NCI-H2029 treated with DMSO at 0.1 percent for 48 hours (cell line): ENCODE measurements at regions not wholly inside any gene's neighbourhood (a gene's known extent, or its start where the extent isn't known, plus 50 kb on each side); places are given as distances from the start of the nearest gene placed in this dataset.

Experiments used
- DNase-seq: peaks from one replicate; lab custom pipeline; 2025; lab: John Stamatoyannopoulos, UW

DNA sequence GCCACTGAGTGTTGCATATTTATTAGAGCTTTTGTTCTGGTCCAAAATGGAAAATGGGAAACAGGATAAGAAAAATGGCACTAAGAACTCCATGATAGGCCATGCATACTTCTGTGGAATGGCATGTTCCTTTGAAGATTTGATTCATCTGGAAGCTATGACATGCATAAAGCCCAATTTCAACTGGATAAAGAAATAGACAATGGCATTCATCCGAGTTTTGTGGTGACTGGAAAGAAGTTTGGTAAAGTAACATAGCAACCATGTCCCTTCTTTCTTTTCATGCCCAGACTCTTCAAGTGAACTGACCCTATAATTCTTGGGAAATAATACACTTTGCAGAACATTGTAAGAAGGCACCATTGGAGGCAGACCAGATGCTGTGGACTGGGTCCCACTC, 368.4 kb upstream of the IL12A start:
- DNase-seq: no peak

DNA sequence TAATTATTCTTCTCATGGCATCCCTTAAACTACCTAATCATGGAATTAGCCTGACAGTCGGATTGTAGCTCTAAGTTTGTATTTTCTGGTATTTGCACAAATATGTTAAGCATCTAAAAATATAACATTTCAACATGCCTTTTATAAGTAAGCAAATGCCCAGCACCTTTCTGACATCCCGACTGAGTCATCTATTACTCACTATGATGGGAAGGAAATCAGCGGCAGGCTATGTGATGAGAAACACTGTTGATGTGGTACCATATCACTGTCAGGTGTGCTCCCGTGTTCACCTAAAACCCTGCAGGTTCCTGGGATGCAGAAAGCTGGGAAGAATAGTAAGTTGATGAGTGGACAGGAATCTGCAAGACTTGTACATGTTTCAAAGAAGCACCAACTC, 367.8 kb upstream of the IL12A start:
- DNase-seq: no peak

DNA sequence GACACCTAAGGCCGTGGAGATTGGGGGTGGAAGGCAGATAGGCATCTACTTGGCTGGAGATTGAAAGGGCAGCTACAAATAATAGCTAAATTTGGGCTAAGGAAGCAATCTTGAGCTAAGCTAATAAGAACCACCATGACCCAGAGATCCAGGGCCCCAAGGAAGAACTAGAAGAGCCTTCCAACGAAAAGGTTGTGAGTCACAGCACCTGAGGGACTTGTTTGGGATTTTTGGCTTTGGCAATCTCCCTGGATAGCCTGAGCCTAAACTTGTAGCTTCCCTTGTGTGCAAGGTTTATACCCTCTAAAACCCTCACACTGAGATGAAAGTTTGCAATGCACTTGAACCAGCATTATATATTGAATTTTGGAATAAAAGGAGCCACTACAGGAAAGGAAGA, 364.0 kb upstream of the IL12A start:
- DNase-seq: no peak

DNA sequence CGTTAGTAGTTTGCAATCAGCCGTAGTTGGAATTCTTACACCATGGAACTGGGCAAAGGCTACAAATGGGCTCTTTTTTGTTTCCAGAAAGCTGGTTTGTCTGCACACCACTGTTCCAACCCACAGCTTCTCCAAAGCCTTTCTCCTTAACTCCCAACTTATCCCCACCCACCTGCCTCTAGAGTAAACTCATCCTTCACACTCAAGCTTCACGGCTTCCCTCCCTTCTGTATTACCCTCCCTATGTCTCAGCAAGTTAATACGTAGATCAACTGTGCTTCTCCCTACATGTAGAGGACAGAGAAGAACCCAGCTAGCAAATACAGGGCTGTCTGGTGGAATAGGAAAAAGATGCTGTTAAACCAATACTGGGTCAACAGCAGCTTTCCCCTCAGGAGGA, 363.0 kb upstream of the IL12A start:
- no peak for DNase-seq

DNA sequence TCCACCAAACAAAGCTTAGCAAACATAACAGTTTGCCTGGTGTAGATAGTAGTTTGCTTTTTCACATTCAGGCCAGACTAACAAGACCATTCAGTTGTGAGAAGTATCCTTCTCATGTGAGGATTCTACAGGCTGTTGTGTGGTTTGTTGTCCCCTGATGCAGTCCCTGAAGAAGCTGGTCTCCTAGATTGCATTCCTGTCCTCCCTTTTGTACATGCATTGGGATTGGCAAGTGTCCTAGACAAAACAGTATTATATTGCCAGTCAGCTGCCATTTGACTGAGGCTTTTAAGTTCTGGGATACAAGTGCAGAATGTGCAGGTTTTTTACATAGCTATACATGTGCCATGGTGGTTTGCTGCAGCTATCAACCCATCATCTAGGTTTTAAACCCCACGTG, 362.0 kb upstream of the IL12A start:
- no peak for DNase-seq

DNA sequence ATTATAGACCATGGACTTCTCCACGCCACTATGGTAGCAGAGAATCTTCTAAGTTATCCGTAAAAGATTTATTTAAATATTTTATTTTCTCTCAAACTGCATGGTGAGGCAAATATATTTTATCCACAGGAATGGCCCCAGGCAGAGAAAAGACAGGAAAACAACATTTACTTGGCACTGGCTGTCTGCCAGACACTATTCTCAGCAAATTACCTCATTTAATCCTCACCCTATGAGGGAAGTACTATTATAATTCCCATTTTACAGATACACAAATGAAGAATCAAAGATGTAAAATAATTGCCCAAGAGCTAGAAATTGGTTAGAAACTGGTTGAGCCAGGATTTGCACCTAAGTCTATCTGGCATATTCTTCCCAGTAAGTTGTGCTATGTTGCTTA, 361.4 kb upstream of the IL12A start:
- no peak for DNase-seq

DNA sequence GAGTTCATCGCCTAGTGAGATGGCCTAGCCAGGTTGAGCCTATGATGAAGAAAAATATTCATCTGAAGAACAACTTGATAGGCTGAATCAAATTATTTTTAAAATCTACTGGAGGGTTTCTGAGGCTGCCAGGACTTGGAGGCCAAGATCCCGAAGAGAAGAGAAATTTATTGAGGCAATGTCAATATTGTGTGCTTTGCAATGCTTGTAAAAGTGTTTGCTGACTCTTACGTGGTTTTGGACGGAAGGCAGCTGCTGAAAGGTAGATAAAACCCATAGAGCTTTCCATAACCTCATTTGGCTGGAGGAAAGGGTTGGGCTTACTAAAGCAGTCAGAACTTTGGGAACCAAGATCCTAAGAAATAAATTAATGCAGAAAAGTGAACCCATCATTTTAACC, 361.0 kb upstream of the IL12A start:
- DNase-seq: no peak

DNA sequence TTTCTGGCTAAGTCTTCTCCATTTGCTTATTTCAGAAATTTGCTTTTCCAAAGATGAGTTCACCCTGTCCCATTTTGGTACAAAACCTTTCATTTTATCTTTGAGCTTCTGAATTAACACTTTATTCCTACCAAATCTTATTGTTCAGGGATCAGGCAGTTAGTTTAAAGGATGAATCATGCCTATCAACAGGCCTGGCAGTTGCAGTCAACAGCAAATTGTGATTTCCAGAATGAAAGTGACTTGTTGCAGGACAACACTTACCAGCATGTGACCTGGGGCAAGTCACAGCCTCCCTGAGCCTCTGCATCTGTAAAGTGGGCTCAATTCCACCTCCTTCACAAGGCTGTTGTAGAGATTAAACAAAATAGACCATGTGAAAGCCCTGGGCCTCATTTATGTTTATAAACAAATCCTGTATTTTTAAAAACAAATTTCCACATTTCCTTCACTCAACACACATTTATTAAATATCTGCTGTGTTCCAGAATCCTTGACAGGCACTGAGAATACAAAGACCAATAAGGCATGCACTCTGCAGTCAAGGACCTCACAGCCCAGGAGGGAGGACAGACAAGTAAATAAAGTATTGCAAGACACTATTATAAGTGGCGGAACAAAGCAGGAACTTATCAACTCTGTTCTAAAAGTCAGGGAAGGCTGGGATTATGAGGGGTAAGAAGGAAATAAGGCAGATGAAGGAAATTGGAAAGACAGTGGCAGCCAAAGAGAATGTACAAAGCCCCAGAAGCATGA, 359.1 kb upstream of the IL12A start:
- no peak for DNase-seq

DNA sequence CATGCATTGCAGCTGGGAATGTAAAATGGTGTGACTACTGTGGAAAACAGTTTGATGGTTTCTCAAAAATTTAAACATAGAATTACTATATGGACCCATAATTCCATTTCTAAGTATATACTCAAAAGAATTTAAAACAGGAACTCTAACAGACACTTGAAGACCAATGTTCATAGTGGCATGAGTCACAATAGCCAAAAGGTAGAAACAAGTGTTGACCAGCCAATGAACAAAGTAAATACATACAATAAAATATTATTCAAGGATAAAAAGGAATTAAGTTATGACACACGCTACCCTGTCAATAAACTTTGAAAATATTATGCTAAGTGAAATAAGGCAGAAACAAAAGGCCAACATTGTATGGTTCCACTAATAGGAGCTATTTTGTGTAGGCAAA, 357.4 kb upstream of the IL12A start:
- no peak for DNase-seq

DNA sequence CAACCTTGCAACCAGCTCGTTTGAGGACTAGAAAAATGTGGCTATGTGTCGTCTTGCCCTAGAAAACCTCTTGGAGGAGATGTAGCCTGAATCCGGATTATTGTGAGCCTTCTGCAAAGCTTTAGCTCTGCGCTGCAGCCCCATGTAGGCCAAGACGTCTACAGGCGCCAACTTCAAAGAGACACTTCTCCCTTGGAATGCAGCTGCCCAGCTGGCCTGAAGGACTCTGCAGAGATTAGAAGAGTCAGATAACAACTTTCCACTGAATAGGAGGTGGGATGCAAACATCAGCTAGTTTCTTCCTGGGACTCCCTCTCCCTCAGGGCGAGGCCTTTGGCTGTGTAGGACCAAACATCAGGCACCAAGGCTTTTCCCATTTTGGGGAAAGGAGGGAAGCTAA, 356.5 kb upstream of the IL12A start:
- DNase-seq: no peak

DNA sequence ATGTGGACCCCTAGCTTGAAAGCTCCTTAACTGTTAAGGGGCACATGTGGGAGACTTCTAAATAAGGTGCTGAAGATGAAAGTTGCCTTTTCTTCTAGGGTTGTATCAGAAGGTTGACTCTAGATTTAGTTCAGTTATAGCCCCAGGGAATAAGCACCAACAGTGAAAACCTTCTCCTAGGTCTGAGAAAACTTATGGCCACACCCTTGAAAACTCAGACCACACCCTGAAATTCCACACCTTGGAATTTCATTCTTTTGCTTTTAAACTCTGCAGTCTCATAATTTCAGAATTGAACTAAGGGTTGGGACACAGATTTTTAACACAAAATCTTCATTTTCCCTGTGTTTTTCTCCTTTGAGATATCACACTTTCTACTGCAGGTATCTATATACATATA, 355.8 kb upstream of the IL12A start:
- DNase-seq: no peak

DNA sequence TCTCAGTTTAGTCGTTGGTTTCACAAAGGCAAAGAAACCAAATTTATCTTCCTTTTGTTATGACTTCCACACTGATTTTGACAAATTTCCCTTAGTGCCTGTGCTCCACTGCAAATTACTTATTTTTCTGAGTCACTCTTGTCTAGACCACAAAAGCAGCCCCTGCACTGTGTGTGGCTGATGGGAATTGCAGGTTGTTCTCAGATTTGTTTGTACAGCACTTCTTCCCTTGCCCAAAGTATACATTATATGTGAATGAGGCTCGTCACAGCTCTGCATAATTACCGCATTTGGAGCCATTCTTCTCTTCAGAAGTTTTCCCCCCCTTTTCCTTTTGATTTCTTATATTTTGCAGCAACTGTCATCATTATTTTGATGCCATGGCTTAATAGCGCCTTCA, 354.2 kb upstream of the IL12A start:
- DNase-seq: no peak

DNA sequence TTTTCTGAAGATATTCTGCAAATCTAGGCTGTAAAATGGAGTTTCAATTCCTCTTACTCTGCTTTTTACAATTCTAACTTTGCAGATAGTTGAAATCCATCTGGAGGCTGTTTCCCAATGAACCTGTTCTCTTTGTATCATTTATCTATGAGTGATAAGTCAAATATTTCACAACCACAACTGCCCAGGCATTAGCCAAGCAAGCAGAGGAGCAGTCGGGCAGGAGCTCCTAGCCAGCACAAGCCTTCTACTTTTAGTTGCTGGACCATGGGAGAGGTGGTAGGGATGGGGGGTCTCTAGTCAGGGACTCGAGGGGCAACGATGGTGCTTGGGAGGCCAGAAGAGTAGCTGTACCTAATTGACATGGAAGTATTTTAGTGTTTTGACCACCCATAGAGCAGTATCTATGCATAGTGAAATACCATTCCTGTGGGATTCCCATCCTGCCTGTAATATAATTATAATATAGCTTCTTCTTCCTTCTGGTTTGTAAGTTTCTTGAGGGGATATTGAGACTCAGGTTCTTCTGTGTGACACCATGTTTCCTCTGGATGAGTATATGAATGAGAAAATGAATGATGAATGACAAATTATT, 353.5 kb upstream of the IL12A start:
- DNase-seq: no peak

DNA sequence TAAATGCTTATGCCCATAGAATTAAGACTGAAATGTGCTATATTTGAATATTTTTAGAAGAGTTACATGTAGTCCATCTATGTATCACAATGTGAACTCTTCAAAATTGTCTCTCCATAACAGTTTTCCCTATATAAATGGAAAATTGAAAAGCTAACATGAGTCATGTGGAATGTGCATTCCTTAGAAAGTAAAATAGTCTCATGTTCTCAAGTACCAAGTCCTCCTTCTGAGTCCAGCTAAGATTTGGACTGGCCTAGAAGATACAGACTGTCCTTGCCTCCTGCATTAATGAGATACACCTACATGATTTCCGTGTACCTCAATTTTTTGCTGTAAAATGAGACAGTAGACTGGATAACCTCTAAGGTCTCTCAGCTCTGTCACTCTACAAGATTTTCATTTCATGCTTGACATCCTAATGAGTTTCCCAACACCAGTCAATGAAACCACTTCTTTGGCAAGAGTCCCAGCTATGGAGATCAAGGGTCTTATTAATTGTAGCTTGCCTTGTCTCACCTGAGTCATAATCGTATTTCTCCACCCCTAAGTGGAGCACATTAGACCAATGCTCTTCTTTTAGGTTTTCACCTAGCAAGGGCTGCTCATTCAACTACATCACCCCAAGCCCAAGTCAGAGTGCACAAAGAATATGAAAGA, 350.6 kb upstream of the IL12A start:
- DNase-seq: no peak

DNA sequence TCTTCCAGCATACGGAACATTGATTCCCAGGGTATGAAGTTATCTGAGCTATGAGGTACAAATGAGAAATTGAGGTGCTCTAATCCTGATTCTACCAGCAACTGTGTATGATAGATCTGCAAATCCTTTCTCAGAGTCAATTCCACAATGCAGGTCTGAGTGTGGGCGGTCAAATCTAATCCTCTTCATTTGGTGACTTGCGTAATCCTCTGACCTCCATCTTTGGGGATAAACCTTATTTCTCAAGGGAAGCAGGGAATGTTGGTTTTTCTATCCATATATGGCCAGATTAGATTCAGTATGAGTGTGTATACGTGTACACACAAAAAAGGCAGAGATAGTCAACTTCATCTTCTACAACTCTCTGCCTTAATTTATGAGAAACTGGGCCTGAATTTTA, 348.4 kb upstream of the IL12A start:
- no peak for DNase-seq

DNA sequence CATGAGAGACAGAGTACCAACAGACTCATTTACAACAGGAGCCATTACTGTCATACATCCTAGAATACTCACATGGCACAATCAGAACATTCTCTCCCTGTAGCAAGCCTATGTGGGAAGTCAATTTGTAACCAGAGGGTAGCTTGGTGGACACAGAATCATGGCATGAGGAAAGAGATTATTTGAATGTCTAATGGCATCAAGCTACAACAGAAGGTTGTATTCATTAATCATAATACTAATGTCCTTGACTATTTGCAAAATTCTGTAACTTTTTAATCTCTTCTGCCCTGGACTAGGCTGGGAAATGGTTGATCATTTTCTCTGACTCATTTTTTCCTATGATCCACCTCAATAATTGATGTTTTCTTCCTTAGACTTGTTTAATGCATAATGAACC, 345.2 kb upstream of the IL12A start:
- no peak for DNase-seq

DNA sequence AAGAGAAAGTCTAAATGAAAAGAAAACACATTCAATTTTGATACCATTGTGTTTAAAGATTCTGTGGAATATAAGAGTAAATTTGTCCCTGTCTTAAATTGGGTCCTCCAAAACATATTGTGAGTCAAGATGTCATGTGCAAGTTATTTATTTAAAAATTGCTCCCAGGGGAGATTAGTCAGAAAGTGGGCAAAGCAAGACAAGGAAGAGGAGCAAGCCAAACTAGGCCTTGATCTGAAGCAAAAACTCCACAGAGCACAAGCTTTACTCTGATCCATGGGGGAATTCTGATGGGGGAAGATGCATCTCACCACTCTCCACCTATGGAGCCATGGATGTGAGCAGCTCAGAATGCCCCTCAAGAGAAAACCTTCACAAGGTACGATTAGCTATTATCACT, 342.8 kb upstream of the IL12A start:
- DNase-seq: no peak

DNA sequence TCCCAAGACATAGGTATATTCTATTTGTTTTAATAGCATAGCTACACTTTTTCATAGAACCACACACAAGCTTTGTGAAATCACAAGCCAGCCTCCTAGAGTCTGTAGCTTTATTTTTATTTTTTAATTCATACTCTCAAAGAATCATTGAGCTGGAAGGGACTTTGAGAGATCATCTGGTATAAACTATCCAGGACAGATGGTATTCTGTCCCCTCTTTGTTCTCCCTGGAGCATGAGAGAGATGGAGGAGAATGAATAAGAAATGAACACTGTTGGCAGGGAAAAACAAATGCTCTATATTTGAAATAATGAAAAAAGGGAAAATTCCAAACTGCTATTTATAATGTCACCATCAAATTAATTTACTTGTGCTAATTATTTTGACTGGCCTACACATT, 338.7 kb upstream of the IL12A start:
- no peak for DNase-seq

DNA sequence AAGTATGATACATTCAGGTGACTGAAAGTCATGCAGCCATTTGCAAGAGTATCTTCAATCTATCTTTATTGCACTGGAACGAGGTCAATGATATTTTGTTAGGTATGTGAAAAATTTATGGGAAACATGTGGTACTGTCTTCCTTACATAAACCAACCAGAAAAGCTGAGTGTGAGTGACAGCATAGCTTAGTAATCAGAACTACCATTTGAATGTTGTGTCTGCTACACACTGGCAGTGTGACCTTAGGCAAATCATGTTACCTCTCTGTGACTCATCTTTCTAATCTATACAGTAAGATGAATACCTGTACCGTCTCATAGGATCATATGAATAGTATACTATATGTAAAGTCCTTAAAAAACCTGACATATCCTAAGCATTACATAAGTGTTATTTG, 337.9 kb upstream of the IL12A start:
- no peak for DNase-seq

DNA sequence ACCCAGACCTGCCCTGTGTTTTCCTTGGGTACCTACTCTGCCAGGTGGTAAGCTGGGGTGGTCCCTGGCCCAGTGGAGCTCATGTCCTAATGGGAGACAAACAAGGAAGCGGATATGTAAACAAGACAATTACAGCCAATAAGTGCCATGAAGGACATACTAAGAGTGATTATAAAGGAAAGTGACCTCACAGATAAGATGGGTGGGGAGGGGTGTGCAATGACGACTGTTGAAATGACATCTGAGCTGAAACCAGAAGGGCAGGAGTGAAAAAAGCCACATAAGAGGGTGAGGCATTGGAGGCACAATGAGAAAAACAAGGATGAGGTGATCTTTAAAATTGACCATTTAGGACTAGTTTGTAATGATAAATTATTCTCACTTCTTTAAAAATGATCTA, 336.2 kb upstream of the IL12A start:
- no peak for DNase-seq

DNA sequence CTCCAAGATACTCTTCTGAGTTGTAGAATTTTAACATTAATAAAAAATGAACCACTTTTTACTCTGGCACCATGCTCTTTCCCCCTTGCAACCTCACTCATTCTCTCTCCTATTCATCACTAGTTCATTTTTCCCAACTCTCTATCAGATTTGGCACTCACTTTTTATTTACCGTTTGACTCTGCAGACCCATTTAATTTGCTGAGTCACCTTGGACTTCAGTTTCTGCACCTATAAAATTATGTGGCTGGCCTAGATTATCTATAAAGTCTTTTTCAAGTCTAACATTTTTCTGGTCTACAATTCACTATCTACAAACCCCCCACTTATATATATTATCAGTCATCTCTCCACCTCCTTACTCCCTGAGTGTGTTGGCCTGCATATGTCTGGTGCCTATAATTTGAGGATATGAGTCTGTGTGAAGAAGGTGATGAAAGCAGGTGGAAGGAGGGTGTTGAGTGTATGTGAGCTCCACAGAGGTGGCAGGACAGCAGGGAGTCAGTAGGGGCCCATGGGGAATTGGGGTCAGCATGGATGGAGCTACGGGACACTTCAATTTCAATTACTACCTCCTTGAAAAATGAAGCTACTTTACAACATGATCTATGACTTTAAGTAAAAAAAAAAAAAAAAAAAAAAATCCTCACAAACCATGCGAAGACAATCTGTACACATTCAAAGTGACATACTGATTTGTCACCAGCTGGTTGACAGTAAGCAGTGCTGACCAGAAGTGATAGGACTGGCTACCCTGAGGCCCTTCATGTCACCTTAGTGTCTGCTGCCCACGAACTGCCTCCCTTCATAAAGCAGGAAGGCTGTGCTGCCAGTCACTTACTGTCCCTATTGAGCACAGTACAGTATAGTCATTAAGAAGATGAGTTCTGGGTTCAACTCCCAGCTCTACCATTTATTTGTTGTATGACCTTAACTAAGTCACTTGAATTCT, 334.2 kb upstream of the IL12A start:
- DNase-seq: no peak

DNA sequence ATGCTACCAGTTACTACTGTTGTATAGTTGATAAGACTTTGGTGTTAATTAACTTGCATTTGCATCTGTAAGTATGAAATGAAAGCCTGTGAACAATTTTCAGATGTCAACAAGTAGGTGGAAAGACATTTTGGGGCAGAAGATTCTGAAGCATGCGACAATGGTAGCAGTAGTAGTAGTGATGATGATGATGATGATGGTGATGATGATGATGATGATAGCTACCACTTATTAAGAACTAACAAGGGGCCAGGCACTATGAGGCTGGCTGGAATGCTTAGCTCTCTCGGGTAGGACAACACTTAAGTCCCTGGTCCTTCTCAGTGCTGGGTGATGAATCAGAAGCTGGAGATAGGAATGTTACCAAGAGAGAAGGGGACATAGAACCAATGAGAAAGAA, 333.4 kb upstream of the IL12A start:
- DNase-seq: no peak

DNA sequence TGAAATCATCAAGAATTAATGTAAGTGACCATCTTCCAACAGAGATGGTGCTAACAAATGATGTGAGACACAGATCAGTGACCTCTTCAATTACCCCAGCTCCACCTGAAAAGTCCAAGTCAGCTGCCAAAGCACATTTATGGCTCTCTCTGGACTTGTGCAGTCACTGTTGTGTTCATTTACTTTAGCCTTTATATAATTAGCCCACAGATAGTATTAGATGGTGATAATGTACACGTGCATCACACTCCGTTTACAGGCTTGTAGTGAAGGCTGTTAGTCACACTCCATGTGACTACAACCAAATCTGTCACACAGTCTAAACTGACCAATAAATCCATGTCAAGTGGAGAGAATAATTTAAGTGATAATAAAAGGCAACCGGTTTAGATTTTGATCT, 331.5 kb upstream of the IL12A start:
- DNase-seq: no peak
